Neuronal stem cell (in vitro differentiated cells): ENCODE measurements at regions not wholly inside any gene's neighbourhood (a gene's known extent, or its start where the extent isn't known, plus 50 kb on each side); places are given as distances from the start of the nearest gene placed in this dataset.

Experiments
- DNase-seq: peaks from one replicate; pipeline ENCODE4 v3.0.0-alpha.2; 2013; ENCODE audit warnings: low spot score
- H2AFZ ChIP-seq: one replicate; pipeline ENCODE4 v1.6.1; 2013; ENCODE audit warnings: mild to moderate bottlenecking, low read length, inconsistent platforms
- H2AK5ac ChIP-seq: 2 replicates; pipeline ENCODE4 v1.6.1; 2013; ENCODE audit warnings: low read depth, mild to moderate bottlenecking, inconsistent platforms, low read length, moderate library complexity, mixed read lengths
- H2BK120ac ChIP-seq: 2 replicates; pipeline ENCODE4 v1.6.1; 2013; ENCODE audit warnings: low read depth, mild to moderate bottlenecking, inconsistent platforms, low read length, moderate library complexity, mixed read lengths
- H2BK12ac ChIP-seq: one replicate; pipeline ENCODE4 v1.6.1; 2013; ENCODE audit warnings: low read length, inconsistent platforms
- H2BK15ac ChIP-seq: 2 replicates; pipeline ENCODE4 v1.6.1; 2013; ENCODE audit warnings: mild to moderate bottlenecking, low read length, inconsistent platforms, mixed read lengths
- H2BK5ac ChIP-seq: one replicate; pipeline ENCODE4 v1.6.1; 2013; ENCODE audit warnings: inconsistent platforms, mild to moderate bottlenecking, low read length, moderate library complexity
- H3K14ac ChIP-seq: one replicate; pipeline ENCODE4 v1.6.1; 2013; ENCODE audit warnings: low read length, inconsistent platforms
- H3K18ac ChIP-seq: 2 replicates; pipeline ENCODE4 v1.6.1; 2013; ENCODE audit warnings: low read length, inconsistent platforms
- H3K23ac ChIP-seq: 2 replicates; pipeline ENCODE4 v1.6.1; 2013; ENCODE audit warnings: low read depth, mild to moderate bottlenecking, mixed read lengths, low read length, inconsistent platforms; ENCODE audit not compliant: poor library complexity
- H3K27ac ChIP-seq: replicated peaks from 3 replicates; pipeline ENCODE4 v1.5.1; 2013; ENCODE audit warnings: low read length, inconsistent platforms
- H3K27me3 ChIP-seq, 3 experiments: 2 replicates each; pipeline ENCODE4 v1.6.1; 2013; ENCODE audit warnings: low read length in 3 of 3, mild to moderate bottlenecking in 2 of 3, inconsistent platforms in 1 of 3, low read depth in 1 of 3, mixed read lengths in 1 of 3, moderate library complexity in 1 of 3; ENCODE audit not compliant: control insufficient read depth in 3 of 3, insufficient read depth in 3 of 3
- H3K36me3 ChIP-seq, 2 donors: replicated peaks in 1 of 2; 2 replicates each; pipeline ENCODE4 v1.6.1; 2013; ENCODE audit warnings: low read length in 2 of 2; ENCODE audit not compliant: control insufficient read depth in 2 of 2, insufficient read depth in 2 of 2
- H3K4ac ChIP-seq: 2 replicates; pipeline ENCODE4 v1.6.1; 2013; ENCODE audit warnings: inconsistent platforms, mild to moderate bottlenecking, low read length, moderate library complexity
- H3K4me1 ChIP-seq, 2 donors: 1 replicate in 1 of 2; 2 replicates in 1 of 2; pipeline ENCODE4 v1.6.1; 2013; ENCODE audit warnings: low read length in 2 of 2, low read depth in 1 of 2; ENCODE audit not compliant: control insufficient read depth in 2 of 2, insufficient read depth in 1 of 2
- H3K4me2 ChIP-seq: one replicate; pipeline ENCODE4 v1.6.1; 2013; ENCODE audit warnings: mild to moderate bottlenecking, low read length, inconsistent platforms; ENCODE audit not compliant: insufficient read depth, poor library complexity, severe bottlenecking
- H3K4me3 ChIP-seq, 2 donors: 2 replicates each; pipeline ENCODE4 v1.5.1; 2013; ENCODE audit warnings: low read length in 2 of 2, mild to moderate bottlenecking in 2 of 2, inconsistent platforms in 1 of 2, moderate library complexity in 1 of 2
- H3K79me1 ChIP-seq: one replicate; pipeline ENCODE4 v1.6.1; 2013; ENCODE audit warnings: low read depth, mild to moderate bottlenecking, inconsistent platforms, low read length, moderate library complexity
- H3K9ac ChIP-seq: one replicate; pipeline ENCODE4 v1.6.1; 2013; ENCODE audit warnings: mild to moderate bottlenecking, low read depth, low read length, inconsistent platforms; ENCODE audit not compliant: poor library complexity
- H3K9me3 ChIP-seq, 2 donors: replicated peaks in 1 of 2; 2 replicates each; pipeline versions ENCODE3 to v1.6.1; 2013; ENCODE audit warnings: low read length in 2 of 2, mild to moderate bottlenecking in 2 of 2, inconsistent platforms in 1 of 2, low read depth in 1 of 2, mixed read lengths in 1 of 2, moderate library complexity in 1 of 2; ENCODE audit not compliant: control insufficient read depth in 2 of 2, insufficient read depth in 1 of 2
- H4K8ac ChIP-seq: one replicate; pipeline ENCODE4 v1.6.1; 2013; ENCODE audit warnings: low read depth, mild to moderate bottlenecking, inconsistent platforms, low read length, moderate library complexity
- H4K91ac ChIP-seq: one replicate; pipeline ENCODE4 v1.6.1; 2013; ENCODE audit warnings: low read length, low read depth, mild to moderate bottlenecking, inconsistent platforms; ENCODE audit not compliant: poor library complexity
- WGBS, 2 donors: extraction: QIAGEN DNeasy Blood & Tissue Kit; methylation state at CpG; one replicate each; pipeline ENCODE4 v1.1.7; 2013; ENCODE audit warnings: missing lambda C conversion rate in 2 of 2, mixed read lengths in 1 of 2; ENCODE audit not compliant: insufficient read length in 2 of 2, insufficient replicate concordance in 1 of 2; ENCODE audit errors: extremely low coverage in 2 of 2; 5-methylcytosine and 5-hydroxymethylcytosine counted together

DNA sequence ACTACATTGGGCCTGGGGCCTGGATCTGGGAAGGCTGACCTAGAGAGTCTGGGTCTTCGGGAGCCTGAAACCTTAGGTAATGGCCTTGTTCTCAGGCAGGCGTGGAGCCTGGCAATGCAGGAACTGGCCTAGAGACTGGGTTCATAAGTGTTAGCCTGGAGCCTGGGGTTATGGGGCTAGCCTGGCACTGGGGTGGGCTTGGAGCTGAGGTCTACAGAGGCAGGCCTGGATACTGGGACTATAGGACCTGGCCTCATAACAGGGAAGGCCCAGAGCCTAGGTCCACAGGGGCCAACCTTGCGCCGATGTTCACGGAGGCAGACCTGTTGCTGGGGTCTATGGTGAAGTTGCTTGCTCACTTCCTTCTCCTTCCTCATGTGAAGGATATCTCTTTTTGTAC lies 843.8 kb upstream of the GJE1 start:
- Histone ChIP-seq H2BK5ac (no peak overlapping the region), H3K18ac (no peak overlapping the region), H4K8ac (no peak overlapping the region), H3K4me3 (no peak overlapping the region), H2BK15ac (no peak overlapping the region), H3K27ac (no peak overlapping the region), H3K36me3 (no peaks in the 10 kb centered on the region), H3K4me1 (no peaks in the 10 kb centered on the region), H3K4ac (no peak overlapping the region), H3K9me3 (peaks cover 0 to 4% of the 10 kb centered on the region in 2 donors), H2BK12ac (no peak overlapping the region), H2AFZ (no peak overlapping the region), H3K23ac (no peak overlapping the region), H3K27me3 (no peaks in the 10 kb centered on the region), H4K91ac (no peak overlapping the region), H3K4me2 (no peak overlapping the region), H3K79me1 (no peaks in the 10 kb centered on the region), H2AK5ac (no peak overlapping the region), H2BK120ac (no peak overlapping the region), H3K9ac (no peak overlapping the region), H3K14ac (no peak overlapping the region)
- no peak for DNase-seq
- no CpG with 5 or more reads among the region's 5 CpGs for WGBS, 2 donors

DNA sequence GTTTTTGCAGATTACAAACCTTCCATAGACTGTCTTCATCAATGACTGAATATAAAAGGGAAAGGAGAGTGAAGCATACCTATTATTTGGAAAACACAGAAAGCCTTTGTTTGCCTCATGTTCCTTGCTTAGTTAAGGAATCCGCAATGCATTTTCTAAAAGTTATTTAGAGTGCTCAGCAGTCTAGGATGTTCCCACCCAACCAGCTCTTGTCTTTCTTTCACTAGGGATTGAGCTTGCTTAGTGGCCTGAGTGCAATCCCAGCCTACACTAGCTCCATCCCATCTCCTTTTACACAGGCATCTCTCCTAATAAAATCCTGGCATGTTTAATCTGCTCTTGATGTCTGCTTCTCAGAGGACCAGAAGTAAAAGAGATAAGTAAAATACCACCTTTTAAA lies 850.5 kb upstream of the GJE1 start:
- Histone ChIP-seq H3K18ac (no peak overlapping the region), H2AFZ (peak overlapping the region; percentile 28), H3K79me1 (no peaks in the 10 kb centered on the region), H3K4ac (no peak overlapping the region), H2BK12ac (no peak overlapping the region), H4K8ac (no peak overlapping the region), H3K14ac (no peak overlapping the region), H2AK5ac (no peak overlapping the region), H2BK15ac (no peak overlapping the region), H4K91ac (no peak overlapping the region), H3K4me3 (no peak overlapping the region), H3K27ac (no peak overlapping the region), H3K9ac (no peak overlapping the region), H3K4me2 (no peak overlapping the region), H3K36me3 (no peaks in the 10 kb centered on the region), H3K27me3 (no peaks in the 10 kb centered on the region), H2BK120ac (no peak overlapping the region), H2BK5ac (no peak overlapping the region), H3K9me3 (peaks cover 0 to under 1% of the 10 kb centered on the region in 2 donors), H3K4me1 (peaks cover 0 to 2% of the 10 kb centered on the region in 2 donors), H3K23ac (no peak overlapping the region)
- WGBS, 2 donors, result no CpG with 5 or more reads among the region's 1 CpG
- peak; percentile 35 for DNase-seq

DNA sequence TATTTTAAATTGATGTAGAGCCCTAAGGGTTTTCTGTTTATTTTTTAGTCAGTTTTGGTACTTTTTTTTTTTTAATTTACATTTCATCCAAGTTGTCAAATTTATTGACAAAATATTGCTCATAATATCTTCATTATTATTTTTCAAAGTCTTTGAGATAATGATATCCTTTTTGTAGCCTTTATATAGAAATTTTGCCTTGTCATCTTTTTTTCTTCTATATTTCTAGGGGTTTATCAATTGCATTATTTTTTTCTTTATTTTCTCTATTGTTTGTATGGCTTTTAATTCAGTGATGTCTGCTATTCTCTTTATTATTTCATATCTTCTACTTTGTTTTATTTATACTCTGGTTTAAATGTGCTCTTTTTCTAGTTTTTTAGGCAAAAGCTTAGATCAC lies 863.0 kb upstream of the GJE1 start:
- H3K4me1 ChIP-seq, result no peaks in the 10 kb centered on the region
- no peak overlapping the region for H4K91ac ChIP-seq
- DNase-seq, result no peak
- no peak overlapping the region for H2AFZ ChIP-seq
- no peak overlapping the region for H2BK5ac ChIP-seq
- no peak overlapping the region for H3K14ac ChIP-seq
- no peak overlapping the region for H3K18ac ChIP-seq
- H2BK15ac ChIP-seq, result no peak overlapping the region
- no peak overlapping the region for H3K4ac ChIP-seq
- no peaks in the 10 kb centered on the region for H3K36me3 ChIP-seq
- H4K8ac ChIP-seq, result no peak overlapping the region
- no peak overlapping the region for H3K4me3 ChIP-seq
- H3K79me1 ChIP-seq, result no peaks in the 10 kb centered on the region
- H3K23ac ChIP-seq, result no peak overlapping the region
- H3K9me3 ChIP-seq, result no peaks in the 10 kb centered on the region
- no peaks in the 10 kb centered on the region for H3K27me3 ChIP-seq
- no peak overlapping the region for H2AK5ac ChIP-seq
- no peak overlapping the region for H2BK12ac ChIP-seq
- no peak overlapping the region for H2BK120ac ChIP-seq
- no peak overlapping the region for H3K27ac ChIP-seq
- H3K4me2 ChIP-seq, result no peak overlapping the region
- no peak overlapping the region for H3K9ac ChIP-seq

GRCh38 chr6:141267420-141267819 lies 865.3 kb upstream of the GJE1 start:
- H2BK120ac ChIP-seq, result no peak overlapping the region
- H3K4ac ChIP-seq, result no peak overlapping the region
- H3K27ac ChIP-seq, result no peak overlapping the region
- no peak overlapping the region for H3K23ac ChIP-seq
- H4K91ac ChIP-seq, result no peak overlapping the region
- no peak overlapping the region for H3K4me3 ChIP-seq
- H2BK15ac ChIP-seq, result no peak overlapping the region
- H2BK12ac ChIP-seq, result no peak overlapping the region
- no CpG with 5 or more reads among the region's 6 CpGs for WGBS, 2 donors
- H2AK5ac ChIP-seq, result no peak overlapping the region
- H3K9ac ChIP-seq, result no peak overlapping the region
- DNase-seq, result no peak
- no peak overlapping the region for H4K8ac ChIP-seq
- no peaks in the 10 kb centered on the region for H3K9me3 ChIP-seq
- no peaks in the 10 kb centered on the region for H3K36me3 ChIP-seq
- H3K79me1 ChIP-seq, result no peaks in the 10 kb centered on the region
- H3K18ac ChIP-seq, result no peak overlapping the region
- no peaks in the 10 kb centered on the region for H3K4me1 ChIP-seq
- no peak overlapping the region for H3K14ac ChIP-seq
- H2BK5ac ChIP-seq, result no peak overlapping the region
- no peak overlapping the region for H2AFZ ChIP-seq
- no peaks in the 10 kb centered on the region for H3K27me3 ChIP-seq
- no peak overlapping the region for H3K4me2 ChIP-seq
